Ovary (tissue), 3 donors: ENCODE measurements at regions not wholly inside any gene's neighbourhood (a gene's known extent, or its start where the extent isn't known, plus 50 kb on each side); places are given as distances from the start of the nearest gene placed in this dataset.

Source experiments
- POLR2A ChIP-seq: fragments of 450-650 bp; IDR thresholded peaks from one replicate; pipeline ENCODE4 v1.6.1; 2017; ENCODE audit warnings: antibody characterized with exemption, mild to moderate bottlenecking, moderate library complexity
- TF ChIP-seq, protein P1 (sequence below), 3 donors: fragments of 450-650 bp in 2 of 3; fragments of 200-600 bp in 1 of 3; IDR thresholded peaks; one replicate each; pipeline versions ENCODE4 v1.5.1 to v1.8.0; 2016 to 2022; ENCODE audit warnings: antibody characterized with exemption in 3 of 3, mild to moderate bottlenecking in 1 of 3
- donor health status: DM: no; HTN: no; CAD: no.

DNA sequence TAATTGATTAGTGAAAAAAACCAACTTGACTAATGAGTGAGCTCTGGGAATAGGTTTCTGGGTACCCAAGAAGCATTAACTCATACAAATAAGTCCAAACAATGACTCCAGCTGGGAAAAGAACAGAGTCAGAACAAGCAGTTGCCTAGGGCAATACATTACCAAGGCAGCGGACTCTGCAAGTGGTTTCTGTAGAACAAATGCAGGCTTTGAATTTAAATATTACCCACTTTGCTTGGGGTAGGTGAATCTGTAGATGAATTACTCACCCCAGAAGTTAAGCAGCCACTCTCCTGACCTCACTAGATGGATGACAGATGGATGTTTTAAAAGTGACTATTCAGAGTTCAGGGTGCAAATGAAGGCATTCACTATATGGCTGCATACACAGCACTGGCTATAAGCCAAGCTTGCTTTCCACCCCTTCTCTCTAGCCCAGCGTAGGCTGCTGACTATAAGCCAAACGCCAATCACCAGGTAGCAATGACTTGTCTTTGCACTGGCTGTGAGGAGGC, 73.1 kb upstream of the BHLHE40 start:
- TF ChIP-seq POLR2A = no peak
- TF ChIP-seq, protein P1, sequence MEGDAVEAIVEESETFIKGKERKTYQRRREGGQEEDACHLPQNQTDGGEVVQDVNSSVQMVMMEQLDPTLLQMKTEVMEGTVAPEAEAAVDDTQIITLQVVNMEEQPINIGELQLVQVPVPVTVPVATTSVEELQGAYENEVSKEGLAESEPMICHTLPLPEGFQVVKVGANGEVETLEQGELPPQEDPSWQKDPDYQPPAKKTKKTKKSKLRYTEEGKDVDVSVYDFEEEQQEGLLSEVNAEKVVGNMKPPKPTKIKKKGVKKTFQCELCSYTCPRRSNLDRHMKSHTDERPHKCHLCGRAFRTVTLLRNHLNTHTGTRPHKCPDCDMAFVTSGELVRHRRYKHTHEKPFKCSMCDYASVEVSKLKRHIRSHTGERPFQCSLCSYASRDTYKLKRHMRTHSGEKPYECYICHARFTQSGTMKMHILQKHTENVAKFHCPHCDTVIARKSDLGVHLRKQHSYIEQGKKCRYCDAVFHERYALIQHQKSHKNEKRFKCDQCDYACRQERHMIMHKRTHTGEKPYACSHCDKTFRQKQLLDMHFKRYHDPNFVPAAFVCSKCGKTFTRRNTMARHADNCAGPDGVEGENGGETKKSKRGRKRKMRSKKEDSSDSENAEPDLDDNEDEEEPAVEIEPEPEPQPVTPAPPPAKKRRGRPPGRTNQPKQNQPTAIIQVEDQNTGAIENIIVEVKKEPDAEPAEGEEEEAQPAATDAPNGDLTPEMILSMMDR (IDR thresholded peaks at IDR 0.05) = no peak
